Heart left ventricle (tissue), 13 donors: ENCODE measurements at regions not wholly inside any gene's neighbourhood (a gene's known extent, or its start where the extent isn't known, plus 50 kb on each side); places are given as distances from the start of the nearest gene placed in this dataset.

Experiments
- POLR2A ChIP-seq, 2 donors: fragments of 450-650 bp; IDR thresholded peaks; one replicate each; pipeline ENCODE4 v1.6.1; 2017; ENCODE audit warnings: antibody characterized with exemption in 2 of 2, mild to moderate bottlenecking in 2 of 2, moderate library complexity in 2 of 2
- TF ChIP-seq, protein P1 (sequence below), 12 donors: fragments of 200-600 bp; sonication (generic) in 4 of 12; IDR thresholded peaks; one replicate each; pipeline versions ENCODE4 v1.5.0 to v1.8.0; 2018 to 2022; ENCODE audit warnings: antibody characterized with exemption in 12 of 12, mild to moderate bottlenecking in 5 of 12
- donor health status: ischemic (EF 13 %, LVEDD 7.1; RV severe dilation, severe dysfunction).
- donor health status: DM: no; HTN: yes; CAD: no.
- donor health status: DM: no; HTN: no; CAD: no.
- donor health status: ischemic (EF 25% LVEDD 6.9; RV normal size, moderate dysfunction).
- donor health status: ischemic (EF 25% LVEDD 5.7; RV mildly dilated, moderate dysfunction).
- donor health status: ischemic (EF 35%, LVEDD 5.7; RV mildly dilated, moderate dysfunction).
- donor health status: nonischemic (EF 11% LVEDD 7.7; RV severe dilation, severe dysfunction).
- donor health status: DM: yes; HTN: yes; CAD: no.
- donor health status: PGD.
- donor health status: ischemic (EF 29% LVEDD 5.4; RV normal size, mild dysfunction).
- donor health status: nonischemic (EF 23%, LVEDD 6.1; RV moderate dilation, normal function).

DNA sequence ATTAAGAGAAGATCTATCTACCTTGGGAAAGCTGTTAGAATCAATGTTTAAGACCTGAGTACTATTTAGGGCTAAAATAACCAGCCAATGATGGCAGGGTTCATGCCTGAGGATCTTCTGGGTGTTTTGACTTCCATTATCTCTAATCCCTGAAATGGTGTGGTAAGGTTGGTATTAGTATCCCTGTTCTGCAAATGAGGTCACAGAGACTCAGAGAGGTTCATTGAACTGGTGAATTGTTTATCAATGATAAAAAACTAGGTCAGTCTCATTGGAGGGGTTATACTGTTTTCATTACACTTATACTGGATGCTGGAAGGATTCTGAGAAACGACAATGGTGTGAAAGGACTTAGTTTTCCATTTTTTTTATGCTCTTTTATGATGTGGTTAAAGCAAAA, 264.8 kb downstream of the KLF5 start:
- TF ChIP-seq, protein P1, sequence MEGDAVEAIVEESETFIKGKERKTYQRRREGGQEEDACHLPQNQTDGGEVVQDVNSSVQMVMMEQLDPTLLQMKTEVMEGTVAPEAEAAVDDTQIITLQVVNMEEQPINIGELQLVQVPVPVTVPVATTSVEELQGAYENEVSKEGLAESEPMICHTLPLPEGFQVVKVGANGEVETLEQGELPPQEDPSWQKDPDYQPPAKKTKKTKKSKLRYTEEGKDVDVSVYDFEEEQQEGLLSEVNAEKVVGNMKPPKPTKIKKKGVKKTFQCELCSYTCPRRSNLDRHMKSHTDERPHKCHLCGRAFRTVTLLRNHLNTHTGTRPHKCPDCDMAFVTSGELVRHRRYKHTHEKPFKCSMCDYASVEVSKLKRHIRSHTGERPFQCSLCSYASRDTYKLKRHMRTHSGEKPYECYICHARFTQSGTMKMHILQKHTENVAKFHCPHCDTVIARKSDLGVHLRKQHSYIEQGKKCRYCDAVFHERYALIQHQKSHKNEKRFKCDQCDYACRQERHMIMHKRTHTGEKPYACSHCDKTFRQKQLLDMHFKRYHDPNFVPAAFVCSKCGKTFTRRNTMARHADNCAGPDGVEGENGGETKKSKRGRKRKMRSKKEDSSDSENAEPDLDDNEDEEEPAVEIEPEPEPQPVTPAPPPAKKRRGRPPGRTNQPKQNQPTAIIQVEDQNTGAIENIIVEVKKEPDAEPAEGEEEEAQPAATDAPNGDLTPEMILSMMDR (IDR thresholded peaks at IDR 0.05), result no peak
- no peak for TF ChIP-seq POLR2A (IDR thresholded peaks at IDR 0.05)
